ENCODE measurements at regions not wholly inside any gene's neighbourhood (a gene's known extent, or its start where the extent isn't known, plus 50 kb on each side); places are given as distances from the start of the nearest gene placed in this dataset.

GRCh38 chr10:111281516-111281915 lies 204.7 kb downstream of the ADRA2A start:
- TF ChIP-seq CTCF (IDR thresholded peaks at IDR 0.05), result peak in 1 of 2 donors; percentile 22
- no peak for TF ChIP-seq POLR2A (IDR thresholded peaks at IDR 0.05)
- TF ChIP-seq EP300 (IDR thresholded peaks at IDR 0.05), result no peak
- no peak for TF ChIP-seq POLR2AphosphoS5 (IDR thresholded peaks at IDR 0.05)
